Left cardiac atrium (tissue), 4 donors: ENCODE measurements at regions not wholly inside any gene's neighbourhood (a gene's known extent, or its start where the extent isn't known, plus 50 kb on each side); places are given as distances from the start of the nearest gene placed in this dataset.

Experiments used
- ATAC-seq, 2 donors: fragments of 200-7000 bp; cut with Tn5 transposase; one replicate each; pipeline ENCODE4 v1.9.1; 2020; ENCODE audit warnings: mild to moderate bottlenecking in 2 of 2, moderate library complexity in 2 of 2
- DNase-seq: peaks from one replicate; pipeline ENCODE4 v3.0.0-alpha.2; 2020
- intact Hi-C, 2 donors: fragments of 100-400 bp; cut with DNase I; formaldehyde crosslinking; loops; one replicate each; pipeline versions ENCODE4 v1.14.1 to v1.15.1; 2022 to 2023
- donor health status: DM: no; HTN: yes; CAD: no.
- donor health status: DM: no; HTN: yes; CAD: no; lungs with severe emphysema.
- donor health status: DM: yes; HTN: yes; CAD: no.
- donor health status: Dilated cardiomyopathy.

DNA sequence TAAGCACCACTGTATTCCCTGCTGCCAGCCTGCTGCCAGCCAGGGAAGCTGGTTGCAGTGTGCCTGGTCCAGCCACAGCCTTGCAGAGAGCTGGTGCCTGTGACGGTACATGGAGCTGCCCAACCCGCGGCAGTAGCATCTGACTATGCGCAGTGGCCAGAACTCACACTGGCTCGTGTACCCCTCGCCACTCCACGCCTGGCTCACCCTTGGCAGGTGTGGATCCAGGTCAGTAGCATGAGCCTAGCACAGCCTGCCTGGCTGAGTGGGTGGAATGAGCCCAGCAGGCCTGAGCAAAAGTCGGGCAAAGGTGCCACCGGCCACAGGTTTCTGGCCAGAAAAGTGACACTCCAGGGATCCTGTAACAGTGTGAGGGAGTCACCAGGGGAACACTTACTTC, 361.7 kb upstream of the MAP3K7 start:
- ATAC-seq (no peak), DNase-seq (peak; percentile 18)
- intact Hi-C loops, result no loop called here

DNA sequence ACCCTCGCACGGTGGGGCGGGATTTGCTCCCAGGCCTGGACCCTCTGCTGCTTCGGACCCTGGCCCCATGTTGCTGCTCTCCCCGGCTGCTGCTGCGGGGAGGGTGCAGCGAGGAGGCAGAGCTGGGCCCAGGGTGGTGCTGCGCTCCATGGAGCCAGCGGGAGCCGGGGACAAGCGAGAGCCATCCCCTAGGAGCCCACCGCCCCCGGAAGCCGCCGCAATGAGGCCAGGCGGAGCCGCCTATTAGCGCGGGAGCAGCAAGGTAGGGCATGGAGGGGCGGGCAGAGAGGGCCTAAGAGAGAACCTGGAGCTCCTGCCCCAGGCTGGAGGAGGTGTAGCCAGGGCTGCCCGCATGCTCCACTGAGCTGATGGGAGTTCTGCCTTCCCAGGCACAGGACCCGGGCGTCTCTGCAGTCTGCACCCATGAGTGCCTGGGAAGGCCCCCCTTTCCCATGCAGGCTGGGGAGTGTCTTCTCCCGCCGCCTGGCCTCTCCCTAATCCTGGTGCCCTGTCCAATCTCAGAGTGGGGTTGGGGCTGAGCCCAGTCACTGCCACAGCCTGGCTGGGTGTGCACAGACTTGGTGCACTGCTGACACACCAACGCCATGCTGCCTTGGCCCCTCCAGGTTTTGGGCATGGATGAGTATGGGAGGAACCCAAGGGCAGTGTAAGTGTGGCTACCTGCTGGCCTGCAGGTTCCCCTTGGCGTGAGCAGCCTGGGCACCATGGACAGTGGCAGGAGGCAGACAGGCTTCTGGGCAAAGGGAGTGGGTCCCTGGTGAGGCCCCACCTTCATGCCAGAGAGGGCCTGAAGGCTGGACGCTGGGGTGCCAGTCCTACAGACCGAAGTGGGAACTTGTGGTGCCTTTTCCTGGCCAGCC, 360.6 kb upstream of the MAP3K7 start:
- ATAC-seq, result no peak
- no peak for DNase-seq
- intact Hi-C loops, result no loop called here

DNA sequence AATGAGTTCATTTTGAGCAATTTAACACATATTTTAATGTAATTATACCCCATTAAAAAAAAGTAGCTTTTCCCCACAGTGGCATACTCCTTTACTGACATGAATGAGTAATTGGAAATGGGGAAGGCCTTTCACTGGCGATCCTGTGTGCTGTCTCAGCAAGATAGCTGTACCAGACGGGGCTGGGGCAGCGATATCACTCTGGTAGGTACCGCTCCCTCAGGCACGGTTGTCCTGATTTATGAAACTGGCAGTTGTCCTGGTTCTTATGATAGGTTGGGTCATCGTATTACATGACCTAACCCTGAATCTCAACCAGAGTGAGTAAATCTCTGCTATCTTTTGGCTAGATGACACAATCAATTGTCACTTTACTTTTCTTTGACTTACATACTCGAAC, 355.0 kb upstream of the MAP3K7 start:
- ATAC-seq, result peak in 1 of 2 donors; percentile 66

DNA sequence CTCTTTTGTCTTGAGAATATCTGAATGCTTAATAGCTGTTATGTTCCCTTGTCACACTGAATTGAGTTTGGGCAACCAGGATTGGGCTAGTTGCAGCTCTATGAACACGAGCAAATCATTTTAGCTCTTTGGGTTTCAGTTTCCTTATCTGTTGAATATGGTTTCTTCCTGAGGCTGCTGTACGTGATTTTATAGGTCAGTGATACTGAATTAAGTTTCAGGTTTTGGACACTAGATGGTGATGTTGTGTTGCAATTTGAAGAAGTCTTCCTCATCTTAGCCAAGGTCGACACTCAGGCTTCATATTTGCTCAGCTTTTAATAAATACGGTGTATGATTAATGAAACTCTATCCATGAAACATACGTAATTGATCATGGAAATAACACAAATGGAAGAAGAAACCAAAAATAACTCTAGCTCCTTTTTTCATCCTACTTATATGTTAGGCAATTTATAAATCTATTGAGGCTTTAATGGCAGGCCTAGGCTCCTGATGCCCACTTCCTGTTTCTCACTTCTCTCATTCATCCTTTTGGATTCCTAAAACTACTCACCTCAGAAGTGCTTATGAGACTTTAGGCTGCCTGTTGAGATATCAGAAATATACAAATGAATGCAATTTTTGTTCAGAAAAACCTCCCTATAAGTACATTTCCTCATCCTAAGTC, 354.1 kb upstream of the MAP3K7 start:
- DNase-seq (no peak), ATAC-seq (peak; percentile 68 to 85)
- intact Hi-C loops, result no loop called here

More for the DNA sequence above, 355.0 kb upstream of the MAP3K7 start:
- intact Hi-C loops, result no loop called here
- DNase-seq, result peak; percentile 11

DNA sequence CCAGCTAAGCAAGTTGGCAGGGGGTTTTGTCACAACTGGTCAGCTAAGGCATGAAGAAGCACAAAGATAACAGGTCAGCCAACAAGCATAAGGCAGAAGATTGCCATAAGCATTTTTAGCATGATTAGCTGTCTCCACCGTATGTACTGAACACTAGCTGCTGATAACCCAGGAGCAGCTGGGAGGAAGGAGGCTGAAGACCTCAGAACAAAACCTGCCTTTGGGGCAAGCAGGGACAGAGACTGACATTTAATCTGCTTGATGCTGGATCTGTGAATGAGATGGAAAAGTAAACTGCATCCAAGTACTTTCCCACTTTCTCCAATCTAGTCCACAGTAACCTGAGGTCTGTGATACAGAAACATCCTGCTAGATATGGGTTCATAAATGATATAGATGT, 353.0 kb upstream of the MAP3K7 start:
- ATAC-seq (no peak), DNase-seq (no peak)
- intact Hi-C loops, result no loop called here

DNA sequence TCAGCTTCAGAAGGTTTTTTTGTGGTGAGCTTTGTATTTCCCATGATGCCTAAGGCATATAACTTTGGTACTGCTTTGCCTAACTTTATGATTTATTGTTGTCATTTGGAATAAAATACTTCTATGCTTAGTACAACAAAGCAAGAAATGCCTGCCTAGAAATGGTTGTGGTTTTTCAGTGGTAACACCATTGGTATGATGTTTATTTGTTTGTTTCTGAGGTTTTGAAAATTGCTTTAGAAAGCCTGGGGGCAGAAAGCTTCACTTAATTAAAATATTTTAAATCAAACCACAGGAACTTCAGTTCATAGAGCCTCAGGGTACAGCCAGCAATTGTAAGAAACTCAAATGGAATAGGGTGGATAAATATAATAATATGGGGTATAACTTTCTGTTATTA, 351.2 kb upstream of the MAP3K7 start:
- DNase-seq (no peak), ATAC-seq (no peak)
- intact Hi-C loops, result no loop called here

DNA sequence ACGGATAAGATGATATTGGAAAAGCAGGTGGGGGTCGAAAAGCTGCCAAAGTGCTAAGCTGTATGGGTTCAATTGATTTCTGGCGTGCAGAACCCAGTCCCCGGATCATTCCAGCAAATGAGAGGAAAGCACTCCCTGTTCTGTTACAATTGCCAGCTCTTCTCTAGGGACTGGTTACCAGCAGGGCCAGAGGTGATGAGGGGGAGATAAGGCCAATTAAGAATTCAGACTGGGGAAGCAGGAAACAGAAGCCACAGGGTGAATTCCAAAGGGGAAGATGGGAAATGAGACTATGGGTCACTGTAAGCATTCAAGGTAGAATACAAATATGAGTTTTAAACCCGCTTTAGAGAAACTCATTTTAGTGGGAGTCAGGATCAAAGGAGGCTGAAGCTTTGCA, 349.4 kb upstream of the MAP3K7 start:
- ATAC-seq, result peak in 1 of 2 donors; percentile 12
- intact Hi-C loops, result no loop called here
- no peak for DNase-seq

DNA sequence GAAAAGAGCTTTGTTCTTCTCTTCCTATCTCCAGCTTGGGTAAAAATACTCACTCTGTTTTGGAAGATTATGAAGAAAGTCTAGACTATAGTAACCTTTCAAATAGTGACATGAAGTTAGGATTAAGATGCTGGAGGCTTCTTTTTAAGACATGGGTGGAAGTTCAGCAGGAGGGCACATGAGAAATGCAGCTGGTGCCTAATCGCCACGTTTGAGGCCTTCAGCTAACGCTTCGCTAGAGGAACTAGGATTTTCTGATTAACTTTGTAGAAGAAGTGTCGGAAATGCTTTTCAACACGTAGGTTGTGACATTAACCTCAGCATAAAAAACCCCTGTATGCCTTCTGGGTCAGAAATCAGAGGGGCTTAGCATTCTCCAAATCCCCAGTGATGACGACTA, 348.1 kb upstream of the MAP3K7 start:
- intact Hi-C loops, result no loop called here
- no peak for ATAC-seq
- DNase-seq, result no peak

DNA sequence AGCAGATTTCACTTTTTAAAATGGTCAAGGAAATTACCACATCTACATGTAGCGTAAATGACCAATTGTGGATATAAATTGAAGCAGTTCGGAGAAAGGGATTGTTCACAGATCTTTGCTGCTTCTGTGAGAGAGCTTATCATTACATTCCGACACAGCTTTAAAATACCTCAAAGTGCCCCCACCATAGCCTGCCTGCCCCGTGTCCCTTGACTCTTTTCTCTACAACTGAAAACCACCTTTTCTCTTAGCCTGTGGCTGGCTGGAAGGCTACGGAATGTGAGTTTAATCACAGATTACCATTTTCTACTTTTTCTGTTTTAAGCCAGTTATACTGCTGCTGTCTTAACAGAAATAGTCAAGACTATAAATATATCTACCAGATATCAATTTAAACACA, 347.2 kb upstream of the MAP3K7 start:
- DNase-seq, result no peak
- no peak for ATAC-seq
- intact Hi-C loops, result no loop called here

DNA sequence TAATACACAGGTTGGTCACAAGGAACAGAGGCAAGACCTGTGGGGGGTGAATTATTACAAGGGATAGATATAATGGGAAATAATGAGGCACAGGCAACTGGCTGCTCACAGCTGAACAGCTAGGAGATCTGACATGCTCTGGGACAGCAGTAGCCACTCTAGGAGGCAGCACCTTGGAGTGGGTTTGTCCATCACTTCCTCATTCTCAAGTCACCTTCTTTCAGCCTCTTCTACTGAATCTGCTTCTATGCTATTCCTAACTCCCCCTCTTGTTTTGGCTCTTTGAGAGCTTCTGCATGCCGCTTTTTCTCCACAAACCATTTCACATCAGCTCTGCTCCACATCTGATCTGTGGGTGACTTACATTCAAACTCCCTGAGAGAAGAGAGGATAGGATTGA, 345.5 kb upstream of the MAP3K7 start:
- ATAC-seq, result no peak
- no peak for DNase-seq
- intact Hi-C loops, result no loop called here

DNA sequence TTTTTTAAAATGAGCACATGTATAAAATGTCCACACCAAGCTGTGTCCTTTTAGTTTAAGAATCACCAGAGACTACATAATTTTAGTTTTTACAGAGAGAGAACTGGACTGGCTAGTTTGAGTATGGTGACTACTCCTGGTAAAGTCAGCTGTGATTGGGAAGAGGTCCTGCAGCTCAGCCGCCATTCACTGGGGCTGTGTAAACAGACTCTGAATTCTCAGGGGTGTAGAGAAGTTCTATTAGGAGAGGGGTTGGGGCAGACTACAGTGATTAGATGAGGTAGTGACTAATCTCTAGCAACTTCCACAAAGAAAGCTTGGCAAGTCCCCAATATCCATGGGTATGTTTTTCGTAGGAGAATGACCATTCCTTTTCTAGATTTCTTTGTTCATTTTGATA, 341.2 kb upstream of the MAP3K7 start:
- ATAC-seq (no peak), DNase-seq (no peak)
- intact Hi-C loops, result no loop called here

DNA sequence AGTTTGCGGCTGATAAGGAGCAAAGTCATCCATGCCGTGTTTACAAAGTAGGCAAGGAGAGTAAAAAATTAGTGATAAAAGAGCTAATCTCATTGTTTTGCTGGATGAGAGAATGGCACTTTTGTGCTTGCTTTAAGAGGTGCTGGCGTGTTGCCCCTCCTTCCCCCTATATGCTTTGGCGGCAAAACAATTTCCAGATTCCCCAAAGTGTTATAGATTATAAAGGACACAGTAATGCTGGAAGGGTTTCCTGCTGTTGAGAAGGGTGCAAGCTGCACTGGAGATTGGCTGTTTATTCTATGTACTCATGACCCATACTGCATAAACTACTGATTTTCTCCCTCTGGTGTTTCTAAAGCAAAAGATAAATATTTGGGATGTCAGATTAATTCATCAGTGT, 338.9 kb upstream of the MAP3K7 start:
- intact Hi-C loops, result no loop called here
- no peak for ATAC-seq

DNA sequence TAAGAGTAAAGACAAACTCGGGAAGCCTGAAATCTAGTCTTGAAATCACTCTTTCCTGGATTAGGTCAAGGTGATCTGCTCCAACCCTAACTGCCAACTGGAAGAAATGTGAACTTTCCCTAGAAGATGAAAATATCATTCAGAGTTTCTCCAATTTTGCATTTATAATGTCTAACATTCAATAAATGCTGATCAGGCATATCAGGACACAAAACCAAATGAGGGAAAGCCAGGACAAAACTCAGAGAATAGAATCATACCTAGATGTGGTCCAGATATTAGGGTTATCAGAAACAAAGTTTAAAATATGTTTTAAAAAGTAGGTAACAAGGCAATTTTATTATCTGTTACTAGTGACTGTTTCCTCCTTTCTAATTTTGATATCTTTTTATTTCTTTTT, 335.5 kb upstream of the MAP3K7 start:
- no peak for ATAC-seq
- no peak for DNase-seq
- intact Hi-C loops, result no loop called here

More for the DNA sequence above, 338.9 kb upstream of the MAP3K7 start:
- no peak for DNase-seq

DNA sequence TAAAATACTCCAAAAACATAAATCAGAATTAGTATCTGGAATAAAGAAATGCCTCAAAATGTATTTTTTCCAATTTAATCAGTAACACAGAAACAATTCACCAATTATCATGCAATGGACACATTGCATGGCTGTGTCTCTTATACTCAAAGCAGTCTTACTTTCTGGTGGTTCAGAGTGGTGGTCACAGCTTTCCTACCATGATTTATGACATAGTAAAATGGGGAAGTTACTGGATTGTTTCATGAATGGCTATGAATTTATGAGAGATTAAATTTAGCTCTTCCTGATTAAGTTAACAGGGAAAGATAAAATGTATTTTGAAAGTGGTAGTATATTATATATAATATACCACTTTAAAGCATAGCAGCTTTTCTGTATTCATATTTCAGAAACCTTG, 331.5 kb upstream of the MAP3K7 start:
- intact Hi-C loops, result no loop called here
- no peak for DNase-seq

DNA sequence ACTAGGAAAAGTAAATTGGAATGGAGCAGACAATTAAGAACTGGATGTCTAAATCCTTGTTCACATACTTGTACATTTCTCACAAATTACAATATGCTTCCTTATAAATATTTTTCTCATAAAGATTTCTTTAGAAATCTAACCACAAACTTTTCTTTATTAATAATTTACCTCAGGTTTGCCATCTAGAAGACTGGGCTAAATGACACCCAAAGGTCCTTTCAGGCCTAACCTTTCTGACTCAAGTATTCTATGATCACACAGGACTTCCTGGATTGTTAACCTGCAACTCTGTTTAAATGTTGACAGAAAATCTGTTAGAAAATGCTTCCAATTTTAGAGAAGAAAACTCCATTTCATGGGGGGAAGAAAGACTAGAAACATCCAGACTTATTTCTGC, 330.5 kb upstream of the MAP3K7 start:
- intact Hi-C loops, result no loop called here
- DNase-seq, result no peak
- ATAC-seq, result no peak

More for the DNA sequence above, 331.5 kb upstream of the MAP3K7 start:
- no peak for ATAC-seq

DNA sequence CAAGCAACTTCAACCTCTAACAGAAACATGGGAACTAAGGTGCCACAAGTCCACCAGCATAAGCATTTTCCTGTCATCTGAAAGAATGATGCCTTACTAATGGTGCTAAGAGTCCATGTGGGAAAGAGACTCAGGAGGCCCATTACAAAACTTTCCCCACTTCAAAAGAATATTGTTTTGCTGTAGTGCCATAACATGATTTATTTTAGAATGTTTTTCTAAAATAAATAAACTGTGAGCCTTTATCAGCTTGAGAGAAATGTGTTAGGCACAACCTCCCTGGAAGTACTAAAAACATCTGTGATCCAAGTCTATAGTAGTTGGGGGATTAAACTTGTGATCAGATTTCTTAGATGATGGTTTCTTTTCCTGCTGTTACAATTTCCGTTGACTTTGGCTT, 330.1 kb upstream of the MAP3K7 start:
- intact Hi-C loops, result no loop called here
- ATAC-seq (no peak), DNase-seq (no peak)

DNA sequence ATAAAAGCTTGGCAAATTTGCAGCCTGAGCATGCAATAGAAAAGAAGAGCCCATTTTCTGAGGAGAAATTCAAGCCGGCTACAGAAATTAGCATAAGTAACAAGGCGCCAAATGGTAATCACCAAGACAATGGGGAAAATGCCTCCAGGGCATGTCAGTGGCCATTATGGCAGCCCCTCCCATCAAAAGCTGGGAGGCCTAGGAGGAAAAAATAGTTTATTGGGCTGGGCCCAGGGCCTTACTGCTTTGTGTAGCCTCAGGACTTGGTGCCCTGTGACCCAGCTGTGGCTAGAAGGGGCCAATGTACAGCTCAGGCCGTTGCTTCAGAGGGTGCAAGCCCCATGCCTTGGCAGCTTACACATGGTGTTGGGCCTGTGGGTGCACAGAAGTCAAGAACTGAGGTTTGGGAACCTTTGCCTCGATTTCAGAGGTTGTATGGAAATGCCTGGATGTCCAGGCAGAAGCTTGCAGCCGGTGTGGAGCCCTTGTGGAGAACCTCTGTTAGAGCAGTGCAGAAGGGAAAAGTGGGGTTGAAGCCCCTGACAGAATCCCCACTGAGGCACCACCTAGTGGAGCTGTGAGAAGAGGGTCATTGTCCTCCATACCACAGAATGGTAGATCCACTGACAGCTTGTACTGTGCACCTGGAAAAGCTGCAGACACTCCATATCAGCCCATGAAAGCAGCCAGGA, 328.5 kb upstream of the MAP3K7 start:
- DNase-seq (no peak), ATAC-seq (no peak)
- intact Hi-C loops, result no loop called here

DNA sequence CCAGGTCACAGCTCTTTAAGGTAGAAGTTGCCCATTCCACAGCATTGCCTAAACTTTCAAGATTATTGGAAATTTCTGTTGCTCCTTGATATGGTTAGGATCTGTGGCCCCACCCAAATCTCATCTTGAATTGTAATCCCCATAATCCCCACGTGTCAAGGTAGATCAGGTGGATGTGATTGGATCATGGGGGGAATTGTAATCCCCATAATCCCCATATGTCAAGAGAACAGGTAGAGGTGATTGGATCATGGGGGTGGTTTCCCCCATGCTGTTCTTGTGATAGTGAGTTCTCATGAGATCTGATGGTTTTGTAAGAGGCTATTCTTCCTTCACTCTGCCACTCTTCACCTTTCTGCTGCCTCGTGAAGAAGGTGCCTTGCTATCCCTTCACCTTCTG, 327.4 kb upstream of the MAP3K7 start:
- ATAC-seq (no peak), DNase-seq (no peak)
- intact Hi-C loops, result no loop called here

DNA sequence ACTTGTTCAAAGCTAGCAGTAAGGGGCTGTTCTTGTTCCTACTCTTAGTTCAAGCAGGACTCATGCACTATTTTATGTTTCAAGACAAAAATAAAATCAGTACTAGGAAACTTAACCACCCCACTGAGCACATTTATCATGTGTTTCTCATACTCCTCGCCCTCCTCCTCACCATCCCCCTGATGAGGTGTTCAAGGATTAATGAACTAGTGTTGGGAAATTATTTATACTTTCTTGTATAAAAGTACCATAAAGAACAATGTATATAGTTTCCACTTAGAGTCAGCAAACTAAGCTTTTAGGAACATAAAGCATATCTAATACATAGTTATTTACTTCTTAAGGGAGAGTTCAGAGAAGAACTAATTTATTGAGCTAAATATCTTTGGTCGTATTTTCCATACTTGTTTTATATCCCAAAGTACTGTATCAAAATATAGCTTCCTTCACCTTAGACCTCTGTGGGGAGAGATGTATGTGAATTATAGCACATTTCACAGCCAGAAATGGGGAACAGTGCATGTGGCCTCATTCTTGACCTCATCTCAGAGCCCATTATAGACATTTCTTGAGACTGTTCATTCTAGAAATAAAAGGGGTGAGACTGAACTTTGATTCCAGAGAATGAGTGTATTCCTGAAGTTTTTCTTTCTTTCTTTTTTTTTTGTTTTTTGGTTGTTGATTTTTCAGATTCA, 326.5 kb upstream of the MAP3K7 start:
- no peak for ATAC-seq
- intact Hi-C loops, result no loop called here
- no peak for DNase-seq

DNA sequence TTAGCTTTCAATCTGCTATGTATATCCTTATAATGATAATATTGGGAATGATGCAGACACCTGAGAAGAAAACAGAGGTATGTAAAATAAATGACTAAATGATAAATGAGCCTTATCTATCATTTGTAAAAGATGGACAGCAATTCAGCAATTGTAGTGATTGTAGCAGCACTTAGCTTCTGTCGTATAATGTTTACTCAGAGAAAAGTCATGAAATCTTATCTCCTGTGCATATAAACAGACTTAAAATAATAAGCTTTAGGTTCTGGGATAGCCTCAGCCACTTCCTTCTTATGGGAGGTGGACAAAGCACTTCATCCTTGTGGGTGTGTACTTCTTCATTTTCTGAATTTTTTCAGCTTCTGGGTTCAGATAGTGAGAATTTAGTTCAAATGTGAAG, 324.8 kb upstream of the MAP3K7 start:
- DNase-seq (no peak), ATAC-seq (no peak)
- intact Hi-C loops, result no loop called here
